GM12878 (cell line): ENCODE measurements at regions not wholly inside any gene's neighbourhood (a gene's known extent, or its start where the extent isn't known, plus 50 kb on each side); places are given as distances from the start of the nearest gene placed in this dataset.
A peak's percentile ranks its signal among the peaks of the same experiment; 100 is the strongest.

Experiments
- ATAC-seq: fragments of 200-7000 bp; cut with Tn5 transposase; 3 replicates; pipeline ENCODE4 v1.9.1; 2020; ENCODE audit warnings: mild to moderate bottlenecking, moderate library complexity
- BruUV-seq: library from RNA; stranded (reverse); fragments of 400-500 nt; replicated peaks from 2 replicates; lab custom pipeline; 2021; lab: Mats Ljungman, UMichigan
- CTCF ChIA-PET: fragments of 300-600 bp; sonication (Branson Sonifier 250); formaldehyde crosslinking; extraction: SDS; loops from one replicate; lab custom pipeline; 2021; ENCODE audit warnings: inconsistent platforms; lab: Yijun Ruan, JAX
- POLR2A ChIA-PET: fragments of 350-600 bp; formaldehyde crosslinking; extraction: SDS; loops from one replicate; lab custom pipeline; 2021; ENCODE audit warnings: inconsistent platforms; lab: Charles Lee
- RAD21 ChIA-PET: fragments of 300-600 bp; sonication (Branson Sonifier 250); formaldehyde crosslinking; loops from one replicate; lab custom pipeline; 2023; ENCODE audit warnings: antibody characterized with exemption; ENCODE audit not compliant: unreplicated experiment; lab: Charles Lee
- SMC1A ChIA-PET: fragments of 300-600 bp; sonication (Branson Sonifier 250); formaldehyde crosslinking; loops from one replicate; lab custom pipeline; 2023; ENCODE audit not compliant: unreplicated experiment, uncharacterized antibody; lab: Charles Lee
- DNase-seq: peaks from one replicate; pipeline ENCODE4 v3.0.0-alpha.2; 2011; ENCODE audit warnings: low read depth, low spot score
- FAIRE-seq: peaks from 3 replicates; lab custom pipeline; 2011; peaks lifted over from hg19 to GRCh38; lab: Jason Lieb, UNC
- H2AFZ ChIP-seq: 2 replicates; pipeline ENCODE4 v1.6.0; 2011; ENCODE audit warnings: low read depth, low read length, control low read depth; ENCODE audit not compliant: control insufficient read depth
- H3K27ac ChIP-seq: 2 replicates; pipeline ENCODE4 v1.5.1; 2011; ENCODE audit warnings: control low read depth; ENCODE audit not compliant: control insufficient read depth, insufficient read depth
- H3K27me3 ChIP-seq, 2 experiments: replicated peaks in 1 of 2; 2 replicates each; pipeline versions ENCODE4 v1.6.0 to v1.6.1; 2011; ENCODE audit warnings: low read length in 1 of 2; ENCODE audit not compliant: control insufficient read depth in 2 of 2, insufficient read depth in 2 of 2
- H3K36me3 ChIP-seq, 2 experiments: 2 replicates each; pipeline ENCODE4 v1.5.1; 2011; ENCODE audit warnings: low read length in 1 of 2; ENCODE audit not compliant: control insufficient read depth in 2 of 2, insufficient read depth in 2 of 2
- H3K4me1 ChIP-seq: 2 replicates; pipeline ENCODE4 v1.6.1; 2011; ENCODE audit warnings: mild to moderate bottlenecking, low read length, moderate library complexity, mixed read lengths; ENCODE audit not compliant: control insufficient read depth, insufficient read depth
- H3K4me2 ChIP-seq: 2 replicates; pipeline ENCODE4 v1.6.0; 2011; ENCODE audit warnings: control low read depth; ENCODE audit not compliant: control insufficient read depth, insufficient read depth
- H3K4me3 ChIP-seq: fragments of 200-600 bp; sonication (generic); 2 replicates; pipeline ENCODE4 v1.5.1; 2016
- H3K79me2 ChIP-seq: 2 replicates; pipeline ENCODE4 v1.6.0; 2011; ENCODE audit warnings: low read length; ENCODE audit not compliant: control insufficient read depth, insufficient read depth
- H3K9ac ChIP-seq: 2 replicates; pipeline ENCODE4 v1.8.0; 2011; ENCODE audit warnings: low read length, control low read depth, mixed read lengths; ENCODE audit not compliant: control insufficient read depth, insufficient read depth
- H3K9me3 ChIP-seq: replicated peaks from 3 replicates; pipeline ENCODE4 v1.5.1; 2011; ENCODE audit warnings: mild to moderate bottlenecking, low read length; ENCODE audit not compliant: control insufficient read depth, insufficient read depth
- H4K20me1 ChIP-seq: 2 replicates; pipeline ENCODE4 v1.6.0; 2011; ENCODE audit not compliant: control insufficient read depth, insufficient read depth
- ATF7 ChIP-seq: fragments of 450-650 bp; IDR thresholded peaks from 2 replicates; pipeline ENCODE4 v1.6.1; 2016; ENCODE audit warnings: low read depth, mild to moderate bottlenecking
- RBBP5 ChIP-seq: fragments of 200-600 bp; sonication (generic); conservative IDR thresholded peaks from 2 replicates; pipeline ENCODE4 v1.6.1; 2016
- SIN3A ChIP-seq: IDR thresholded peaks from 2 replicates; pipeline ENCODE4 v1.6.1; 2012; ENCODE audit warnings: low read depth, low read length, improper control_type of control experiment
- WGBS: methylation state at CpG from one replicate; pipeline ENCODE4 v1.1.6; 2016; ENCODE audit warnings: low lambda C conversion rate; ENCODE audit not compliant: insufficient replicate concordance, insufficient coverage; ENCODE audit errors: missing lambda C conversion rate; 5-methylcytosine and 5-hydroxymethylcytosine counted together
- in situ Hi-C: fragments of 300-500 bp; cut with MboI; formaldehyde crosslinking; loops from 9 replicates; pipeline ENCODE4 v1.14.3; 2018; ENCODE audit warnings: mixed read lengths
- intact Hi-C: fragments of 100-400 bp; cut with micrococcal nuclease; formaldehyde crosslinking; loops from one replicate; pipeline ENCODE4 v1.14.2; 2022; ENCODE audit not compliant: unreplicated experiment
- TF ChIP-seq, protein P1 (sequence below), 3 experiments: IDR thresholded peaks in 2 of 3; conservative IDR thresholded peaks in 1 of 3; 2 replicates each; pipeline ENCODE4 v1.5.1; 2011; ENCODE audit warnings: low read depth in 3 of 3, low read length in 3 of 3, mild to moderate bottlenecking in 3 of 3, control low read depth in 2 of 3, moderate library complexity in 2 of 3, inconsistent platforms in 1 of 3, mixed read lengths in 1 of 3; ENCODE audit not compliant: control insufficient read depth in 2 of 3, insufficient read depth in 1 of 3; ENCODE audit errors: extremely low read depth in 1 of 3

DNA sequence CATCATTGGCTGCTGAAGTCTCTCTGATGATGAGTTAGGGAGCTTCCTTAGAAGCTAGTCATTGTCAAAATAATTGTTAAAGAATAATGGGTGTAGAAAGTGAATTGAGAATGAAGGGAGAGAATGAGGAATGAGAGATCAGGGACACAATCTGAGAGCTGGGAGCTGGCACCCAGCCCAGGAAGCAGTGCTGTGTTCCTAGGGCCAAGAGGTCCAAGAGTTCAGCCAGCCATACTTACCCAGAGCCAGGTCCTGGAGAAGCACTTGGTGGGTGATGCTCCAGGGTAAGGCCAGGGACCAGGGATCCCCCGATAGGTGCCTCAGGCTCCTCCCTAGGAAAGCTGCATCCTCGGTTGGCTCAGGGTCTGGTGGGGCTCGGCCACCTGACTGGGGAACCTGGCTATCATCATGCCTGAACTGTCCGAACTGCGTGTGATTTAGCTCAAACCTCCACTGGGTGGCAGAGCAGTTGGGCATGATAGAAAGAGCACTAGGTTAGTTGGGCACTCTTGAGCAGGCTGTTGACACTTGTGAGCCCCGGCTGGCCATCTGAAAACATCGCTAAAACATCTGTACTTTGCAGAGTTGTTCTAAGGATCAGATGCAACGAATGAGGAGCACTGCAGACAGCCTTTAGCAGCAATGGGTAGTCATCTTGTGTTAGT is 123.9 kb upstream of the NCAM1 start:
- Histone ChIP-seq H3K36me3 (no peaks in the 10 kb centered on the region), H3K27me3 (peaks cover 0 to 2% of the 10 kb centered on the region in 2 experiments; a peak in 2 of 4 replicates), H3K79me2 (no peaks in the 10 kb centered on the region), H3K27ac (no peak overlapping the region), H3K9ac (no peak overlapping the region), H3K9me3 (no peaks in the 10 kb centered on the region), H3K4me1 (no peaks in the 10 kb centered on the region), H4K20me1 (no peaks in the 10 kb centered on the region; the same call in 1 of the 2 replicates), H2AFZ (no peak overlapping the region), H3K4me3 (no peak overlapping the region), H3K4me2 (no peak overlapping the region)
- POLR2A ChIA-PET = no interaction called here
- SMC1A ChIA-PET = interaction anchor here (0.9 kb wide), 1 partner anchor 414 kb away, joined by 3 read pairs; no protein-coding TSS in a partner anchor
- RAD21 ChIA-PET = interaction anchor here (0.5 kb wide), 1 partner anchor 500 kb away, joined by 3 read pairs; no protein-coding TSS in a partner anchor
- TF ChIP-seq SIN3A (no peak), ATF7 (no peak), RBBP5 (no peak)
- TF ChIP-seq, protein P1, sequence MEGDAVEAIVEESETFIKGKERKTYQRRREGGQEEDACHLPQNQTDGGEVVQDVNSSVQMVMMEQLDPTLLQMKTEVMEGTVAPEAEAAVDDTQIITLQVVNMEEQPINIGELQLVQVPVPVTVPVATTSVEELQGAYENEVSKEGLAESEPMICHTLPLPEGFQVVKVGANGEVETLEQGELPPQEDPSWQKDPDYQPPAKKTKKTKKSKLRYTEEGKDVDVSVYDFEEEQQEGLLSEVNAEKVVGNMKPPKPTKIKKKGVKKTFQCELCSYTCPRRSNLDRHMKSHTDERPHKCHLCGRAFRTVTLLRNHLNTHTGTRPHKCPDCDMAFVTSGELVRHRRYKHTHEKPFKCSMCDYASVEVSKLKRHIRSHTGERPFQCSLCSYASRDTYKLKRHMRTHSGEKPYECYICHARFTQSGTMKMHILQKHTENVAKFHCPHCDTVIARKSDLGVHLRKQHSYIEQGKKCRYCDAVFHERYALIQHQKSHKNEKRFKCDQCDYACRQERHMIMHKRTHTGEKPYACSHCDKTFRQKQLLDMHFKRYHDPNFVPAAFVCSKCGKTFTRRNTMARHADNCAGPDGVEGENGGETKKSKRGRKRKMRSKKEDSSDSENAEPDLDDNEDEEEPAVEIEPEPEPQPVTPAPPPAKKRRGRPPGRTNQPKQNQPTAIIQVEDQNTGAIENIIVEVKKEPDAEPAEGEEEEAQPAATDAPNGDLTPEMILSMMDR (IDR thresholded peaks at IDR 0.05 in 2 of 3, conservative IDR thresholded peaks at IDR 0.05 in 1 of 3; ENCODE audit: control insufficient read depth in 2 of 3, extremely low read depth in 1 of 3, insufficient read depth in 1 of 3, low read depth in 3 of 3, low read length in 3 of 3) = peak in 1 of 3 experiments; percentile 10; a peak in 1 of 6 replicates
- peak; percentile 46; the same call in 2 of the 3 replicates for ATAC-seq
- BruUV-seq = no TSS peak
- CTCF ChIA-PET = interaction anchor here (0.7 kb wide), 1 partner anchor 453 kb away, joined by 4 read pairs; no protein-coding TSS in a partner anchor
- no peak for DNase-seq
- no peak for FAIRE-seq
- in situ Hi-C loops = no loop called here
- intact Hi-C loops = no loop called here
- 7% methylated on average over 8 of the region's 8 CpGs for WGBS
